ENCODE measurements at regions not wholly inside any gene's neighbourhood (a gene's known extent, or its start where the extent isn't known, plus 50 kb on each side); places are given as distances from the start of the nearest gene placed in this dataset.

DNA sequence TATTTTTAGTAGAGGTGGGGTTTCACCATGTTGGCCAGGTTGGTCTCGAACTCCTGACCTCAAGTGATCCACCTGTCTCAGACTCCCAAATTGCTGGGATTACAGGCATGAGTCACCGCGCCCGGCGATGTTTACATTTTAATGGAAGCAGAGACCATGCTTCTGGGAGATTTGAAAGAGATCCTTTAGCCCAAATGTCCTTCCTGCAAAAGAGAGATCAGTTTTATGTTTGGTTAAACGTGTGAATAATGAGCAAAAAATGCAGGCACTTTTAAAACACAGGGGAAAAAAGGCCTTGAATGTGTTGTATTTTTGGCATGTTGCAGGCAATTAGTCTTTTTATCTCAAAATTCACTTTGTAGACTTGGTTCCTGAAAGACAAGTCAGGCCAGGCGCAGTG, 95.8 kb upstream of the ELOVL6 start:
- H4K20me1 ChIP-seq (ENCODE audit: insufficient read depth, low read length, poor library complexity, severe bottlenecking): no peaks in the 10 kb centered on the region
- H3K79me2 ChIP-seq (ENCODE audit: insufficient read depth, low read length): no peaks in the 10 kb centered on the region
- H3K9me3 ChIP-seq (ENCODE audit: insufficient read depth, low read depth, low read length): no peaks in the 10 kb centered on the region

GRCh38 chr4:110292994-110293744, 94.8 kb upstream of the ELOVL6 start:
- Histone ChIP-seq H3K9me2 (replicated peaks; ENCODE audit: low read depth, low read length) (no peaks in the 10 kb centered on the region), H4K20me1 (ENCODE audit: insufficient read depth, low read length, poor library complexity, severe bottlenecking) (no peaks in the 10 kb centered on the region)
- TF ChIP-seq EZH2phosphoT487 (IDR thresholded peaks at IDR 0.05; ENCODE audit: borderline replicate concordance) (no peak), CTCF (conservative IDR thresholded peaks at IDR 0.05; ENCODE audit: low read length) (no peak)

More for the DNA sequence above, 95.8 kb upstream of the ELOVL6 start:
- Histone ChIP-seq H3K4me3 (ENCODE audit: low read length, poor library complexity, severe bottlenecking) (no peak overlapping the region), H3K4me1 (ENCODE audit: insufficient read depth, low read length, poor library complexity, severe bottlenecking) (peaks cover 12% of the 10 kb centered on the region), H3F3A (ENCODE audit: low read depth) (no peaks in the 10 kb centered on the region), H3K27me3 (ENCODE audit: insufficient read depth, low read length, poor library complexity, severe bottlenecking) (no peaks in the 10 kb centered on the region), H2AFZ (ENCODE audit: low read length) (no peak overlapping the region), H3K9me2 (replicated peaks; ENCODE audit: low read depth, low read length) (no peaks in the 10 kb centered on the region), H3K4me2 (ENCODE audit: low read depth, low read length, poor library complexity, severe bottlenecking) (no peak overlapping the region), H3K9ac (ENCODE audit: low read depth, low read length, poor library complexity, severe bottlenecking) (no peak overlapping the region), H3K36me3 (ENCODE audit: insufficient read depth, low read length) (no peaks in the 10 kb centered on the region)
- no peak for TF ChIP-seq CTCF (conservative IDR thresholded peaks at IDR 0.05; ENCODE audit: low read length)
- TF ChIP-seq EZH2phosphoT487 (IDR thresholded peaks at IDR 0.05; ENCODE audit: borderline replicate concordance): no peak

GRCh38 chr4:110290511-110290910, 92.1 kb upstream of the ELOVL6 start:
- no peak overlapping the region for H3K4me3 ChIP-seq (ENCODE audit: low read length, poor library complexity, severe bottlenecking)
- no peaks in the 10 kb centered on the region for H4K20me1 ChIP-seq (ENCODE audit: insufficient read depth, low read length, poor library complexity, severe bottlenecking)
- H3K27me3 ChIP-seq (ENCODE audit: insufficient read depth, low read length, poor library complexity, severe bottlenecking): no peaks in the 10 kb centered on the region
- no peaks in the 10 kb centered on the region for H3K9me3 ChIP-seq (ENCODE audit: insufficient read depth, low read depth, low read length)
- no peaks in the 10 kb centered on the region for H3K36me3 ChIP-seq (ENCODE audit: insufficient read depth, low read length)
- H3K79me2 ChIP-seq (ENCODE audit: insufficient read depth, low read length): no peaks in the 10 kb centered on the region
- H3K4me1 ChIP-seq (ENCODE audit: insufficient read depth, low read length, poor library complexity, severe bottlenecking): peaks cover 8% of the 10 kb centered on the region
- no peak overlapping the region for H3K9ac ChIP-seq (ENCODE audit: low read depth, low read length, poor library complexity, severe bottlenecking)
- TF ChIP-seq EZH2phosphoT487 (IDR thresholded peaks at IDR 0.05; ENCODE audit: borderline replicate concordance) (no peak), CTCF (conservative IDR thresholded peaks at IDR 0.05; ENCODE audit: low read length) (no peak)
- no peaks in the 10 kb centered on the region for H3K9me2 ChIP-seq (replicated peaks; ENCODE audit: low read depth, low read length)
- H3K4me2 ChIP-seq (ENCODE audit: low read depth, low read length, poor library complexity, severe bottlenecking): no peak overlapping the region
- H3F3A ChIP-seq (ENCODE audit: low read depth): no peaks in the 10 kb centered on the region
- no peak overlapping the region for H2AFZ ChIP-seq (ENCODE audit: low read length)

More at GRCh38 chr4:110292994-110293744, 94.8 kb upstream of the ELOVL6 start:
- Histone ChIP-seq H3K36me3 (ENCODE audit: insufficient read depth, low read length) (no peaks in the 10 kb centered on the region), H3K79me2 (ENCODE audit: insufficient read depth, low read length) (no peaks in the 10 kb centered on the region), H3K27me3 (ENCODE audit: insufficient read depth, low read length, poor library complexity, severe bottlenecking) (no peaks in the 10 kb centered on the region), H3K4me2 (ENCODE audit: low read depth, low read length, poor library complexity, severe bottlenecking) (no peak overlapping the region), H3K9me3 (ENCODE audit: insufficient read depth, low read depth, low read length) (no peaks in the 10 kb centered on the region), H3K4me1 (ENCODE audit: insufficient read depth, low read length, poor library complexity, severe bottlenecking) (peaks cover 12% of the 10 kb centered on the region), H3F3A (ENCODE audit: low read depth) (no peaks in the 10 kb centered on the region), H3K4me3 (ENCODE audit: low read length, poor library complexity, severe bottlenecking) (no peak overlapping the region), H3K9ac (ENCODE audit: low read depth, low read length, poor library complexity, severe bottlenecking) (no peak overlapping the region), H2AFZ (ENCODE audit: low read length) (no peak overlapping the region)
